ENCODE measurements at regions not wholly inside any gene's neighbourhood (a gene's known extent, or its start where the extent isn't known, plus 50 kb on each side); places are given as distances from the start of the nearest gene placed in this dataset.

DNA sequence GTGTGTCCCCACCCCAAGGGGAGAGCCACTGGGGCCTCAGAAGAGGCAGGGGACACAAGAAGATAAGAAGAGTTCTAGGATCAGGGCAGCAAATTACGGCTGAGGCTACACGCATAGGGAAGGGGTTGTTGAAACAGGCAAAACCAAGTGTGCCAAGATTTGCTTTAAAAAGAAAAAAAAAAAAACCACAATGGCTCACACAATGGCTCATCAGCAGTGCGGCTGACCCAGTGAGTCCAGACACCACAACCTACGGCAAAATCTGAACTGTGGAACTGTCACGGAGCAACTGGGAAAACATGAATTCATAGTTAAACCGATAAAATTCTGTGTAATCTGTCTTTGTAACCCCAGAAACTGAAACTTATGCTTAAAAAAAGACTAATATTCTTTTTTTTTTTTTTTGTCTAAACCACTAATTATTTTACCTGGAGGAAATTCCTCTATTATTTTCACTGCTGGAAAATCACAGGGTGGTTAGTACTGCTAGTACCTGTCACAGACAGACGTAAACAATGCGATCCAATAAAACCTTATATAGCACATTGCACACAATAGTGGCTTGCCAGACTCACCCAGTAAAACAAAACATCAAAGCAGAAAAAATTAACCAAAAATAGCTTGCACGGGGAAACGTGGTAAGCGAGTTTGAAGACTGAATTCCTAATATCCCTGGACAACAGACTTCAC, 325.4 kb upstream of the TSHZ3 start:
- WGBS, 2 donors = 53 to 60% methylated on average over 11 of the region's 11 CpGs
- H3K4me3 ChIP-seq (ENCODE audit: low read depth, poor library complexity, severe bottlenecking) = no peak overlapping the region
- TF ChIP-seq, protein P1, sequence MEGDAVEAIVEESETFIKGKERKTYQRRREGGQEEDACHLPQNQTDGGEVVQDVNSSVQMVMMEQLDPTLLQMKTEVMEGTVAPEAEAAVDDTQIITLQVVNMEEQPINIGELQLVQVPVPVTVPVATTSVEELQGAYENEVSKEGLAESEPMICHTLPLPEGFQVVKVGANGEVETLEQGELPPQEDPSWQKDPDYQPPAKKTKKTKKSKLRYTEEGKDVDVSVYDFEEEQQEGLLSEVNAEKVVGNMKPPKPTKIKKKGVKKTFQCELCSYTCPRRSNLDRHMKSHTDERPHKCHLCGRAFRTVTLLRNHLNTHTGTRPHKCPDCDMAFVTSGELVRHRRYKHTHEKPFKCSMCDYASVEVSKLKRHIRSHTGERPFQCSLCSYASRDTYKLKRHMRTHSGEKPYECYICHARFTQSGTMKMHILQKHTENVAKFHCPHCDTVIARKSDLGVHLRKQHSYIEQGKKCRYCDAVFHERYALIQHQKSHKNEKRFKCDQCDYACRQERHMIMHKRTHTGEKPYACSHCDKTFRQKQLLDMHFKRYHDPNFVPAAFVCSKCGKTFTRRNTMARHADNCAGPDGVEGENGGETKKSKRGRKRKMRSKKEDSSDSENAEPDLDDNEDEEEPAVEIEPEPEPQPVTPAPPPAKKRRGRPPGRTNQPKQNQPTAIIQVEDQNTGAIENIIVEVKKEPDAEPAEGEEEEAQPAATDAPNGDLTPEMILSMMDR (IDR thresholded peaks at IDR 0.05) = no peak
- no peak for TF ChIP-seq POLR2A (IDR thresholded peaks at IDR 0.05)
- DNase-seq (ENCODE audit: low spot score in 2 of 2) = no peak
- intact Hi-C loops (cut with DNase I; ENCODE audit: low total_unique reads) = no loop called here

DNA sequence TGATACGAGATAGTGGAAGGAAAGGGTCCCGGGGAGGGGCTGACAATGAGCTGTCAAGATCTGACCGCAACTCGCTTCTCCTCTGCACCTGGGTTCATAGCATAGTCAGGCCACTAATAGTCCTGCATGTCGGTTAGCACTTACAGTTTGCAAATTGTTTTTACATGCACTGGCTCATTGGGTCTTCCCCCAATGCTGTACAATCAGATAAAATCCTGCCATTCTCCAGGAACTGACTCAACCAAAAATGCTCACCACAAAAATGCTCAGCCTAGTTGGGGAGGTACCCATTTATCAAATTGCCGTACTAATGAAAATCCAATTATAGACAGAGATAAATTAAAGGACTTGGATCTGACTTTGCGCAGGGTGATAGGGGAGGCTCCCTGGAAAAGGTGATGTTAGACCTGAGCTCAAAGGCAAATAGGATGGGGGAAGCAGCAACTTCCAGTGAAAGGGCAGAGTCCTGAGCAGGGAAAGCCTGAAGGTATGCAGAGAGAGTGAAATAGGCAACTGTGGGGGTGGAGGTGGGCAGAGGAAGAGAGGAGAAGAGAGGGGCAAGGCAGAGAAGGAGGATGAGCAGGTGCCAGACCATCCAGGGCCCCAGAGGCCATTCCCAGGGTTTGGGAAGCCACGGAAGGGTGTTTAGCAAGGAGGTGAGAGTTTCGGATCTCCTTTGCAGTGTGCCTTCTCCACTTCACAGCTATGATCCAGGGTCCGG, 326.1 kb upstream of the TSHZ3 start:
- intact Hi-C loops (cut with DNase I; ENCODE audit: low total_unique reads) = no loop called here
- no peak overlapping the region for H3K4me3 ChIP-seq (ENCODE audit: low read depth, poor library complexity, severe bottlenecking)
- DNase-seq (ENCODE audit: low spot score in 2 of 2) = no peak
- TF ChIP-seq POLR2A (IDR thresholded peaks at IDR 0.05) = no peak
- TF ChIP-seq, protein P1 (IDR thresholded peaks at IDR 0.05) = no peak
- WGBS, 2 donors = 68 to 82% methylated on average over 10 of the region's 10 CpGs

DNA sequence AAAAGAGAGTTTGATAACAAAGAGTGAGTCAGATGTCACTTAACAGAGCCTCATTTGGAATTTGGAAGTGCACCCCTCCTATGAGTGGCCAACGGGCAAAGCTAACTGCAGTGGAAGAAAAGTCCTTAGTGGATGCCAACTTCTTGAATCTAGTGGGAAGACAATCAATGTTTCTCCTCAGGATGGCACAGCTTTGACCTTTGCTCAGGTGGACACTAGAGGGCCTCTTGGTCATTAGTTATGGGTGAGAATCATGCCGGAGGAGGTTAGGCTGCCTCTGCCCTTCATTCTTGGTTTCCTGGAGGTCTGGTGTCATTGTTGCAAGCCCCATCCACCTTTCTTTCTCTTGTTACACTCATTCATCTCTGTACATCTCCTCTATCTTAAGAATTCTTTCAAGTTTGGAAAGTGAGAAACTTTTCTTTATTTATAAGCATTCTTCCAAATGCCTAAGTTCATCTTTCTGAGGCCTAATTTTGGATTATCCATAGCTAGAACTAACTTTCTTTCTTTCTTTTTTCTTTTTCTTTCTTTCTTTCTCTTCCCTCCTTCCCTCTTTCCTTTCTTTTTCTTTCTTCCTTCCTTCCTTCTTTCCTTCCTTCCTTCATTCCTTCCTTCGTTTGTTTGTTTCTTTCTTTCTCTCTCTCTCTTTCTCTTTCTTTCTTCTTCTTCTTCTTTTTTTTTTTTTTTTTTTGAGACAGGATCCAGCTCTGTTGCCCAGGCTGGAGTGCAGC, 327.2 kb upstream of the TSHZ3 start:
- TF ChIP-seq POLR2A (IDR thresholded peaks at IDR 0.05) = no peak
- TF ChIP-seq, protein P1 (IDR thresholded peaks at IDR 0.05) = no peak
- no peak overlapping the region for H3K4me3 ChIP-seq (ENCODE audit: low read depth, poor library complexity, severe bottlenecking)
- WGBS, 2 donors = 66 to 73% methylated on average over 3 of the region's 3 CpGs
- intact Hi-C loops (cut with DNase I; ENCODE audit: low total_unique reads) = no loop called here
- no peak for DNase-seq (ENCODE audit: low spot score in 2 of 2)

DNA sequence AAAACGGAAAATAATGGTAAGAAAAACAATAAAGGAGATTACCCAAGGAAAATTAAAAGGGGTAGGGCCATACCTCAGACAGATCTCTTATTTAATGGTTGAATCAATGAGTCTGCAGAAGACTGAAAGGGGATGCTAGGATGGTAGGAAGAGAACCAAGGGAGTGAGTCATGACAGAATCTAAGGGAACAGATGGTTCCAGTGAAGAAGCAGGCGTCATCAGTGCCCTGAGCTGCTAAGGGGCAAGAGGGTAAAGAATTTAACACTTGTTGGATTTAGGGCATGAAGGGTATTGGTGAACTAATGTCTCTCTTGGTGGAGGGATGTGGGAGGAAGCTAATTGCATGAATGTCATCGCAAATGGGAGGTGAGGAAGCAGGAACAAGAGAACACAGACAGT, 329.2 kb upstream of the TSHZ3 start:
- intact Hi-C loops (cut with DNase I; ENCODE audit: low total_unique reads) = no loop called here
- no peak for TF ChIP-seq POLR2A (IDR thresholded peaks at IDR 0.05)
- TF ChIP-seq, protein P1 (IDR thresholded peaks at IDR 0.05) = no peak
- no peak for DNase-seq (ENCODE audit: low spot score in 2 of 2)
- H3K4me3 ChIP-seq (ENCODE audit: low read depth, poor library complexity, severe bottlenecking) = no peak overlapping the region
- WGBS, 2 donors = 67 to 77% methylated on average over 3 of the region's 3 CpGs

DNA sequence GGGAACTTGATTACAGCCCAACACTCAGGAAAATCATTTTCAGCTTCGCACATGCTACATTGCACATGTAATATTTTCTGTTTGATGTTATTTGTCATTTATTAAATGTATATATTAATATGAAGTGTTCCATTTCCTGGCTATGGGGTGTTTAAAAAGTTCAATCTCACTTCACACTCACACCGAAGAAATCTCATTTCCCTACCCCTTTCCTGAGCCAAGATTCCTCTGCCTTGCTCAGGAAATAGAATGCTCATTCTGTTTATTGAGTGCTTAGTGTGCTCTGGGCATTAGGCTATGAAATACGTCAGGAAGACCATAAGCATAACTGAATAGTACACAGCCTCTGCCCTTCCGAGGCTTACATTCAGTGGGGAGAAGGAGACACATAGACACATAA, 331.9 kb upstream of the TSHZ3 start:
- 57 to 61% methylated on average over 4 of the region's 4 CpGs for WGBS, 2 donors
- DNase-seq (ENCODE audit: low spot score in 2 of 2) = no peak
- no peak overlapping the region for H3K4me3 ChIP-seq (ENCODE audit: low read depth, poor library complexity, severe bottlenecking)
- no peak for TF ChIP-seq POLR2A (IDR thresholded peaks at IDR 0.05)
- TF ChIP-seq, protein P1 (IDR thresholded peaks at IDR 0.05) = no peak
- intact Hi-C loops (cut with DNase I; ENCODE audit: low total_unique reads) = no loop called here
